HFF-Myc (cell line): ENCODE measurements at regions not wholly inside any gene's neighbourhood (a gene's known extent, or its start where the extent isn't known, plus 50 kb on each side); places are given as distances from the start of the nearest gene placed in this dataset.

Experiments
- DNase-seq: peaks from one replicate; pipeline ENCODE4 v3.0.0-alpha.2; 2011; ENCODE audit warnings: low read depth; ENCODE audit errors: extremely low read depth
- H3K4me3 ChIP-seq: replicated peaks from 2 replicates; pipeline ENCODE4 v1.5.1; 2011; ENCODE audit warnings: low read depth, mild to moderate bottlenecking, control low read depth, low read length
- CTCF ChIP-seq: IDR thresholded peaks from 2 replicates; pipeline ENCODE4 v1.5.1; 2012; ENCODE audit warnings: mild to moderate bottlenecking, low read depth, low read length, control low read depth; ENCODE audit errors: missing control alignments

- no peak for DNase-seq
- TF ChIP-seq CTCF = no peak
Measured at GRCh38 chr4:22170353-22170752, 221.8 kb upstream of the KCNIP4 start.

GRCh38 chr4:22167201-22167600 is 218.6 kb upstream of the KCNIP4 start:
- no peak for TF ChIP-seq CTCF

More at GRCh38 chr4:22170353-22170752, 221.8 kb upstream of the KCNIP4 start:
- no peak overlapping the region for H3K4me3 ChIP-seq

GRCh38 chr4:22162454-22162853 is 213.9 kb upstream of the KCNIP4 start:
- DNase-seq = no peak
- H3K4me3 ChIP-seq = no peak overlapping the region
- TF ChIP-seq CTCF = no peak

More at GRCh38 chr4:22167201-22167600, 218.6 kb upstream of the KCNIP4 start:
- no peak for DNase-seq
- no peak overlapping the region for H3K4me3 ChIP-seq

- no peak overlapping the region for H3K4me3 ChIP-seq
- TF ChIP-seq CTCF = no peak
- DNase-seq = no peak
Measured at GRCh38 chr4:22130741-22131140, 182.2 kb upstream of the KCNIP4 start.

- peak; percentile 2 for DNase-seq
- peak; percentile 66 for TF ChIP-seq CTCF
- H3K4me3 ChIP-seq = no peak overlapping the region
Measured at GRCh38 chr4:22129454-22130029, 181.0 kb upstream of the KCNIP4 start.

- no peak for TF ChIP-seq CTCF
- no peak for DNase-seq
- no peak overlapping the region for H3K4me3 ChIP-seq
Measured at GRCh38 chr4:22122062-22122461, 173.5 kb upstream of the KCNIP4 start.

GRCh38 chr4:22115262-22115661 is 166.7 kb upstream of the KCNIP4 start:
- no peak for TF ChIP-seq CTCF
- DNase-seq = no peak
- H3K4me3 ChIP-seq = no peak overlapping the region
